BE2C (cell line): ENCODE measurements at regions not wholly inside any gene's neighbourhood (a gene's known extent, or its start where the extent isn't known, plus 50 kb on each side); places are given as distances from the start of the nearest gene placed in this dataset.

ENCODE experiments used
- DNase-seq: peaks from one replicate; pipeline ENCODE4 v3.0.0-alpha.2; 2020
- H3K27me3 ChIP-seq: fragments of 250-450 bp; sonication (Bioruptor Pico); 2 replicates; pipeline ENCODE4 v1.5.1; 2020; ENCODE audit warnings: mild to moderate bottlenecking
- H3K36me3 ChIP-seq: fragments of 250-450 bp; sonication (Bioruptor Pico); 2 replicates; pipeline ENCODE4 v1.5.1; 2020; ENCODE audit warnings: mild to moderate bottlenecking
- H3K4me1 ChIP-seq: fragments of 250-450 bp; sonication (Bioruptor Pico); 2 replicates; pipeline ENCODE4 v1.5.1; 2020
- H3K4me3 ChIP-seq: 2 replicates; pipeline ENCODE4 v1.5.1; 2011; ENCODE audit warnings: low read depth, low read length
- H3K9me3 ChIP-seq: fragments of 250-450 bp; sonication (Bioruptor Pico); 2 replicates; pipeline ENCODE4 v1.5.1; 2020
- TF ChIP-seq, protein P1 (sequence below): IDR thresholded peaks from 2 replicates; pipeline ENCODE4 v1.5.1; 2012; ENCODE audit warnings: mild to moderate bottlenecking, low read depth, low read length

DNA sequence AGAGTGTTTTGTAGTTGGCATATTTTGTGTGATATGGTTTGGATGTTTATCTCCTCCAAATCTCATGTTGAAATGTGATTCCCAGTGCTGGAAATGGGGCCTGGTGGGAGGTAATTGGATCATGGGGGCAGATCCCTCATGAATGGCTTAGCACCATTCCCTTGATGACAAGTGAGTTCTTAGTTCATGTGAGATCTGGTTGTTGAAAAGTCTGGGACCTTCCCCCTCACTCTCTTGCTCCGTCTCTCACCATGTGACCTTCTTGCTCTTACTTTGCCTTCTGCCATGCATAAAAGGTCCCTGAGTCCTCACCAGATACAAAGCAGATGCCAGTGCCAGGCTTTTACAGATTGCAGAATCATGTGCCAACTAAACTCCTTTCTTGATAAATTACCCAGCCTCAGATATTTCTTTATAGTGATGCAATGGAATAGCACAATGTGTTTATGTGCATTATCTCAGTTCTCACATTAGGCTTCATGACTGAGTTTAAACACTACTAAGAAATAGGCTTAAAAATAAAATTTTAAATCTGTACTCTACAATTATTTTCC lies 1348.8 kb downstream of the STIM2 start:
- TF ChIP-seq, protein P1, sequence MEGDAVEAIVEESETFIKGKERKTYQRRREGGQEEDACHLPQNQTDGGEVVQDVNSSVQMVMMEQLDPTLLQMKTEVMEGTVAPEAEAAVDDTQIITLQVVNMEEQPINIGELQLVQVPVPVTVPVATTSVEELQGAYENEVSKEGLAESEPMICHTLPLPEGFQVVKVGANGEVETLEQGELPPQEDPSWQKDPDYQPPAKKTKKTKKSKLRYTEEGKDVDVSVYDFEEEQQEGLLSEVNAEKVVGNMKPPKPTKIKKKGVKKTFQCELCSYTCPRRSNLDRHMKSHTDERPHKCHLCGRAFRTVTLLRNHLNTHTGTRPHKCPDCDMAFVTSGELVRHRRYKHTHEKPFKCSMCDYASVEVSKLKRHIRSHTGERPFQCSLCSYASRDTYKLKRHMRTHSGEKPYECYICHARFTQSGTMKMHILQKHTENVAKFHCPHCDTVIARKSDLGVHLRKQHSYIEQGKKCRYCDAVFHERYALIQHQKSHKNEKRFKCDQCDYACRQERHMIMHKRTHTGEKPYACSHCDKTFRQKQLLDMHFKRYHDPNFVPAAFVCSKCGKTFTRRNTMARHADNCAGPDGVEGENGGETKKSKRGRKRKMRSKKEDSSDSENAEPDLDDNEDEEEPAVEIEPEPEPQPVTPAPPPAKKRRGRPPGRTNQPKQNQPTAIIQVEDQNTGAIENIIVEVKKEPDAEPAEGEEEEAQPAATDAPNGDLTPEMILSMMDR: no peak
- H3K27me3 ChIP-seq: no peaks in the 10 kb centered on the region
- H3K9me3 ChIP-seq: no peaks in the 10 kb centered on the region; the same call in 1 of the 2 replicates
- DNase-seq: no peak
- H3K4me1 ChIP-seq: no peaks in the 10 kb centered on the region
- no peaks in the 10 kb centered on the region for H3K36me3 ChIP-seq
- no peak overlapping the region for H3K4me3 ChIP-seq

DNA sequence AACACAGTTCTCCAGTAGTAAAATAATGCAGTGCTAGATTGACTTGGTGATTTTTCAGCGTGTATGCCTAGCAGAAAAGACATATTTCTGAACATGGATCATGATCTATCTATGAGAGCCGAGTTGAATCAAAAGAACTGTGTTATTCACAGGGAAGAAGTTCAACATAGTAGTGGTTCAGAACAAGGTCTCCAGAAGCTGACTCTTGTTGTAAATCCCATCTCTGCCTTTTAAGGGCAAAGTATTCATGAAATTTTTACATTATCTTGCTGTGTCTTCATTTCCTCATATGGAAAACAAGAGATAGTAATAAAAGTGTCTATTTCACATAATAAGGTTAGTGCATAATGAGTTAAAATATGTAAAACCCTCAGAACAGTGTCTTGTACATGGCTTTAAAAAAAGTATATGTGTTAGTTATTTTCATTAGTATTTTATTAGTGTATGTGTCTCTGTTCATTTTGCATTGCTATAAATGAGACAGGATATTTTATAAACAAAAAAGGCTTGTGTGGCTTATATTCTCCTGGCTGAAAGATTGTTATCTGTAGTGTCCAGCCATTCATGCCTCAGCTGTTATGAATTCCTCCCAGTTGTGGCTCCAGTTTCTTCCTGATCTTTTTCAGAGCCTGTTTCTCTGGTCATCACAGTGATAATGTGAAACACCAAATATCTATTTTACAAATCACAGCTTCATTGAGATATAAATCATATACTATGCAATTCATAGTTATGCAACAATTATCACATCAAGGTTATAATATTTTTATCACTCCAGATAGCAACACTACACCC lies 1351.2 kb downstream of the STIM2 start:
- Histone ChIP-seq H3K36me3 (no peaks in the 10 kb centered on the region), H3K4me1 (no peaks in the 10 kb centered on the region), H3K9me3 (no peaks in the 10 kb centered on the region; the same call in 1 of the 2 replicates), H3K4me3 (no peak overlapping the region), H3K27me3 (no peaks in the 10 kb centered on the region)
- DNase-seq: no peak
- TF ChIP-seq, protein P1: no peak

DNA sequence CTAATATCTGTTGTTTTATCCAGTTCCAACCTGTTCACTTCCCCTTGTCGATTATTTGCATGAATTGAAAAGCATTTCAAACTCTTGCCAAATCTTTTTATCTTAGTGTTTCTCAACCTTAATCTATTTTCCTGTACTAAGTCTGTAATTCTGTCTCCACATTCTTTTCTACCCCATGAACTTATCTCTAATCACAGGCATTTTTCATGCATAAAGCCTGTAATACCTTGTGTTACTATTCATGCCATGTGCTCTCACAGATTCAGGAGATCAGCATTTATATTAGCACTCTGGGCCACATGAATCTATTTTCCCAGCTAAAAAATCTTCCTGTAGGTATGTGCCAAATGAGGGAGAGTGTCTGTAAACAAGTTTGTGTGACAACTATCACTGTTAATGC lies 1360.9 kb downstream of the STIM2 start:
- Histone ChIP-seq H3K36me3 (no peaks in the 10 kb centered on the region), H3K4me1 (no peaks in the 10 kb centered on the region), H3K4me3 (no peak overlapping the region), H3K27me3 (no peaks in the 10 kb centered on the region), H3K9me3 (no peaks in the 10 kb centered on the region)
- TF ChIP-seq, protein P1: no peak
- no peak for DNase-seq

DNA sequence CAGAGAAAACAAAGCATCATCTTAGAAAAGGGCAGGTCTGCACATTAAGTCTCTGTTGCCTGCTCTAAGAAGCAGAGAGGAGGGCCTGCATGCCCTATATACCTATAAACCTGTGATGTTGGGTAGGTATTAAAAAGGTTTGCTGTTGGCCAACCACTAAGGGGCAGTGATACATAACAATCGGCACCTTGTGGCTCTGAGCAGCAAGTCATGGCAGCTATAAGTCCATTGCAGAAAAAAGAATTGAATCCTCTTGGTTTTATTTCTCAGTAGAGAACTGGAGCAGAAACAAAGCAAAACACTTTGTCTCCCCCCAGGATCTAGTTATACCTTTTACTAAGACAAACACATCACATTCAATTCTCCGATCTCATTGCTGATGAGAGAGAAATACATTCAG lies 1364.4 kb downstream of the STIM2 start:
- no peaks in the 10 kb centered on the region for H3K4me1 ChIP-seq
- H3K4me3 ChIP-seq: no peak overlapping the region
- DNase-seq: peak; percentile 14
- TF ChIP-seq, protein P1: peak; percentile 26
- H3K9me3 ChIP-seq: no peaks in the 10 kb centered on the region
- no peaks in the 10 kb centered on the region for H3K36me3 ChIP-seq
- no peaks in the 10 kb centered on the region for H3K27me3 ChIP-seq

DNA sequence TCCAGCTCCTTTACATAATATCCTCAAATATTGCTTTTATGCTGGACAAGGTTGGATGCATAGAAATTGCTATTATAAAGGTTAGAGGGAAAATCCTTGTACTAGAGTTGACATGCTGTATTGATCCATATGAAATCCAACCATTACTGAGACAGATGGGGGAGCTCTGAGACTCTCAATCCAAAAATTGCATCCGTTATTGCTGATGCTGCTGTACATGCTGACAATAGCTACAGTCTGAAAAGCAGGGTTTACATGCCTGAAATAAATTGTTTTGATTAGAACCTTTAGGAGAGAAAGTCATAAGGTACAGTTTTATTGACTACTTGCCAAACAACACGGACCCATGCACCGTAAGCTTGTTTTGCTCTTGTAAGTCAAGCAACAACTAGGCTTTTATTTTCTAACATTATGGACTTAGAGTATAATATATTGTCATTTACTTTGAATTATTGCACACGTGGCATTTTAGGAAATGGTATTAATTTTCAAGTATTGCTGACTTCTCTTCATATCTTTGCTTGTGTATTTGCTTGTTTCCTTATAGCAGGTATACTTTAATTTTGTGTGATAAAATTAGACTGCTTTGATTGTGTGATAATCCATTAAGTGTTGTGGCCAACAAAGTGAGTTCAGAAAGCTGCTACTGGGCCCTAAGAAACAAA lies 1365.2 kb downstream of the STIM2 start:
- no peaks in the 10 kb centered on the region for H3K27me3 ChIP-seq
- no peaks in the 10 kb centered on the region for H3K9me3 ChIP-seq
- H3K4me1 ChIP-seq: no peaks in the 10 kb centered on the region
- H3K4me3 ChIP-seq: no peak overlapping the region
- no peaks in the 10 kb centered on the region for H3K36me3 ChIP-seq
- DNase-seq: no peak
- TF ChIP-seq, protein P1: no peak

DNA sequence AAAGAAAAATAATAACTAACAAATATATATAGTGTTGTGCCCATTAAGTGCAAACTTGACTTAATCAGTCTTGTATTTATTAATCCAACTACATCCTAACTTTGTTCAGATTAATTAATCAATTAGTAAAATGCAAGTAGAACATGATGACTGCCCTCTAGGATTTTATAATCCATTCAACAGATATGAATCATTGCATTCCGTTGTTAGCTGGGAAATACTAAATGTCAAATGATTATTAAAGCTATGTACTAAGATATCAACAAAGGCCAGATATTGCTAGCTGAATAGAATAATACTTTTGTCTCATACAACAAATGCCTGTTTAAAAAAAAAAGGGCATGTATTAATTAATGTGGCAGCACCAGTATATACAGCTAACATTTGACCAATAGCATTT lies 1366.3 kb downstream of the STIM2 start:
- Histone ChIP-seq H3K4me3 (no peak overlapping the region), H3K9me3 (no peaks in the 10 kb centered on the region), H3K4me1 (no peaks in the 10 kb centered on the region), H3K27me3 (no peaks in the 10 kb centered on the region), H3K36me3 (no peaks in the 10 kb centered on the region)
- DNase-seq: no peak
- TF ChIP-seq, protein P1: no peak
